Left lung (tissue), 4 donors: ENCODE measurements at regions not wholly inside any gene's neighbourhood (a gene's known extent, or its start where the extent isn't known, plus 50 kb on each side); places are given as distances from the start of the nearest gene placed in this dataset.

Source experiments
- ATAC-seq: fragments of 200-7000 bp; cut with Tn5 transposase; one replicate; pipeline ENCODE4 v1.9.1; 2020; ENCODE audit warnings: moderate library complexity
- DNase-seq, 4 donors: peaks; one replicate each; pipeline ENCODE4 v3.0.0-alpha.2; 2013 to 2020
- H3K27ac ChIP-seq, 2 donors: fragments of 200-600 bp; sonication (generic) in 1 of 2; one replicate each; pipeline versions ENCODE4 v1.5.0 to v1.8.0; 2020 to 2021
- H3K27me3 ChIP-seq, 2 donors: fragments of 200-600 bp; sonication (generic) in 1 of 2; one replicate each; pipeline versions ENCODE4 v1.5.0 to v1.8.0; 2020 to 2021
- H3K36me3 ChIP-seq, 2 donors: fragments of 200-600 bp; sonication (generic) in 1 of 2; one replicate each; pipeline versions ENCODE4 v1.5.0 to v1.8.0; 2020 to 2021
- H3K4me1 ChIP-seq, 2 donors: fragments of 200-600 bp; one replicate each; pipeline ENCODE4 v1.8.0; 2021
- H3K4me3 ChIP-seq, 2 donors: fragments of 200-600 bp; sonication (generic) in 1 of 2; one replicate each; pipeline versions ENCODE4 v1.5.0 to v1.8.0; 2020 to 2021; ENCODE audit warnings: mild to moderate bottlenecking in 1 of 2
- H3K9me3 ChIP-seq, 2 donors: fragments of 200-600 bp; sonication (generic) in 1 of 2; one replicate each; pipeline versions ENCODE4 v1.5.0 to v1.8.0; 2020 to 2021
- CTCF ChIP-seq, 2 donors: fragments of 200-600 bp; sonication (generic) in 1 of 2; IDR thresholded peaks; one replicate each; pipeline versions ENCODE4 v1.5.0 to v1.8.0; 2021; ENCODE audit warnings: antibody characterized with exemption in 2 of 2
- intact Hi-C, 2 donors: fragments of 100-400 bp; cut with DNase I; formaldehyde crosslinking; loops; one replicate each; pipeline versions ENCODE4 v1.11.2 to v1.14.2; 2022
- donor health status: DM: no; HTN: yes; CAD: no.
- donor health status: DM: no; HTN: no; CAD: no.

GRCh38 chr12:24066097-24066496 lies 116.6 kb upstream of the SOX5 start:
- intact Hi-C loops, result no loop called here
- Histone ChIP-seq H3K9me3 (no peaks in the 10 kb centered on the region), H3K36me3 (no peaks in the 10 kb centered on the region), H3K4me1 (no peaks in the 10 kb centered on the region), H3K27me3 (no peaks in the 10 kb centered on the region), H3K27ac (no peak overlapping the region), H3K4me3 (no peak overlapping the region)
- no peak for DNase-seq
- TF ChIP-seq CTCF (IDR thresholded peaks at IDR 0.05), result no peak
- no peak for ATAC-seq

- H3K27ac ChIP-seq, result no peak overlapping the region
- TF ChIP-seq CTCF (IDR thresholded peaks at IDR 0.05), result no peak
- peak in 1 of 4 donors; percentile 14 for DNase-seq
- ATAC-seq, result no peak
- intact Hi-C loops, result no loop called here
- H3K27me3 ChIP-seq, result no peaks in the 10 kb centered on the region
- H3K4me3 ChIP-seq, result no peak overlapping the region
- H3K9me3 ChIP-seq, result no peaks in the 10 kb centered on the region
- H3K36me3 ChIP-seq, result no peaks in the 10 kb centered on the region
- H3K4me1 ChIP-seq, result no peaks in the 10 kb centered on the region
Measured at GRCh38 chr12:24062642-24063245, 113.3 kb upstream of the SOX5 start.

GRCh38 chr12:24060089-24060488 lies 110.6 kb upstream of the SOX5 start:
- DNase-seq, result no peak
- no peak for TF ChIP-seq CTCF (IDR thresholded peaks at IDR 0.05)
- Histone ChIP-seq H3K27ac (no peak overlapping the region), H3K4me3 (no peak overlapping the region), H3K9me3 (no peaks in the 10 kb centered on the region), H3K36me3 (no peaks in the 10 kb centered on the region), H3K4me1 (no peaks in the 10 kb centered on the region), H3K27me3 (no peaks in the 10 kb centered on the region)
- intact Hi-C loops, result no loop called here
- no peak for ATAC-seq

- intact Hi-C loops, result no loop called here
- no peak for DNase-seq
- Histone ChIP-seq H3K4me1 (no peaks in the 10 kb centered on the region), H3K27ac (no peak overlapping the region), H3K4me3 (no peak overlapping the region), H3K27me3 (no peaks in the 10 kb centered on the region), H3K9me3 (no peaks in the 10 kb centered on the region), H3K36me3 (no peaks in the 10 kb centered on the region)
- no peak for ATAC-seq
- TF ChIP-seq CTCF (IDR thresholded peaks at IDR 0.05), result no peak
Measured at GRCh38 chr12:24057920-24058476, 108.5 kb upstream of the SOX5 start.

GRCh38 chr12:24055747-24056146 lies 106.3 kb upstream of the SOX5 start:
- Histone ChIP-seq H3K4me3 (no peak overlapping the region), H3K27ac (no peak overlapping the region), H3K9me3 (no peaks in the 10 kb centered on the region), H3K4me1 (no peaks in the 10 kb centered on the region), H3K27me3 (no peaks in the 10 kb centered on the region), H3K36me3 (no peaks in the 10 kb centered on the region)
- DNase-seq, result no peak
- intact Hi-C loops, result no loop called here
- no peak for TF ChIP-seq CTCF (IDR thresholded peaks at IDR 0.05)
- no peak for ATAC-seq
